HG03558 (cell line): ENCODE measurements at regions not wholly inside any gene's neighbourhood (a gene's known extent, or its start where the extent isn't known, plus 50 kb on each side); places are given as distances from the start of the nearest gene placed in this dataset.

ENCODE experiments used
- ATAC-seq: cut with Tn5 transposase; IDR thresholded peaks from one replicate; pipeline ENCODE4 v1.9.1; 2021; ENCODE audit warnings: moderate number of reproducible peaks; ENCODE audit not compliant: unreplicated experiment; ENCODE audit errors: extremely low read depth

GRCh38 chr11:110038201-110038600 lies 55.0 kb upstream of the ZC3H12C start:
- no peak for ATAC-seq
